GM12874 (cell line): ENCODE measurements at regions not wholly inside any gene's neighbourhood (a gene's known extent, or its start where the extent isn't known, plus 50 kb on each side); places are given as distances from the start of the nearest gene placed in this dataset.

Experiments
- TF ChIP-seq, protein P1 (sequence below): IDR thresholded peaks from 2 replicates; pipeline ENCODE4 v1.5.1; 2011; ENCODE audit warnings: low read depth, mild to moderate bottlenecking, control low read depth, low read length, moderate library complexity; ENCODE audit not compliant: insufficient read depth

DNA sequence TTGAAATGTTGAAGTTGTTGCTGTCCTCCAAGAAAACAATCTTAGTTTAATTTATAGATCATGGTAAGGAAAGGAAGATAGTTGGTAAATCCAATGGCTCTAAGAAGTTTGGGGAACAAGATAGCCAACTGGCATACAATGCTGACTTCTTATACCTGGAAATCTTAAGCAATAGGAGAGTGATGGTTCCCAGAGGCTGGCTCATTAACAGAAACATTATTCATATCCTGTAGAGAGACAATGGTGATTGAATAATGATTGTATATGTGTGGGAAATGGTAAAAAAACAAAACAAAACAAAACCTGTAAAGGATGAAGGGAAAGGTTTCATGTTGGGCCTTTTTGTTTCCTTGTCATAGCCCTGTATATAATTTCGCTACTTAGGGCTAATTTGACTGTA, 174.9 kb upstream of the CTSO start:
- TF ChIP-seq, protein P1, sequence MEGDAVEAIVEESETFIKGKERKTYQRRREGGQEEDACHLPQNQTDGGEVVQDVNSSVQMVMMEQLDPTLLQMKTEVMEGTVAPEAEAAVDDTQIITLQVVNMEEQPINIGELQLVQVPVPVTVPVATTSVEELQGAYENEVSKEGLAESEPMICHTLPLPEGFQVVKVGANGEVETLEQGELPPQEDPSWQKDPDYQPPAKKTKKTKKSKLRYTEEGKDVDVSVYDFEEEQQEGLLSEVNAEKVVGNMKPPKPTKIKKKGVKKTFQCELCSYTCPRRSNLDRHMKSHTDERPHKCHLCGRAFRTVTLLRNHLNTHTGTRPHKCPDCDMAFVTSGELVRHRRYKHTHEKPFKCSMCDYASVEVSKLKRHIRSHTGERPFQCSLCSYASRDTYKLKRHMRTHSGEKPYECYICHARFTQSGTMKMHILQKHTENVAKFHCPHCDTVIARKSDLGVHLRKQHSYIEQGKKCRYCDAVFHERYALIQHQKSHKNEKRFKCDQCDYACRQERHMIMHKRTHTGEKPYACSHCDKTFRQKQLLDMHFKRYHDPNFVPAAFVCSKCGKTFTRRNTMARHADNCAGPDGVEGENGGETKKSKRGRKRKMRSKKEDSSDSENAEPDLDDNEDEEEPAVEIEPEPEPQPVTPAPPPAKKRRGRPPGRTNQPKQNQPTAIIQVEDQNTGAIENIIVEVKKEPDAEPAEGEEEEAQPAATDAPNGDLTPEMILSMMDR, result no peak

- TF ChIP-seq, protein P1, result no peak
Measured at GRCh38 chr4:156118507-156119220, 165.0 kb upstream of the CTSO start.

- TF ChIP-seq, protein P1, result no peak
Measured at GRCh38 chr4:156117743-156118142, 164.1 kb upstream of the CTSO start.

DNA sequence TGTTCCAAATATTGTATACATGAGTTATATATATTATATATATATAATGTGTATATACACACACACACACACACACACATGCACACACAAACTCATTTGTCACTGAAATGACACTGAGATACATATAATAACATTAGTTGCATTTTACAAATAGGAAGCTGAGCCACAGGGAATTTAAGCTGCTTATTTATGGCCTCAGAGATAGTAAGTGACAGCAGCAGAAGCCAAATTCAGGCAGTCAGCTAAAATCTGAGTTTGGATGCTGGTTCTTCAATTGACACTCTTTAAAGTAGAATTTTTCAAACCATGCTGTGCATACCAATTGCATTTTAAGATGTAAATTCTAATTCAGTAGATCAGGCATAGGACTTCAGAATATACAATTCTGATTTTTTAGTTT, 163.3 kb upstream of the CTSO start:
- TF ChIP-seq, protein P1, result no peak

GRCh38 chr4:156113138-156113765, 159.6 kb upstream of the CTSO start:
- TF ChIP-seq, protein P1, result no peak

GRCh38 chr4:156111686-156112085, 158.0 kb upstream of the CTSO start:
- TF ChIP-seq, protein P1, result no peak

DNA sequence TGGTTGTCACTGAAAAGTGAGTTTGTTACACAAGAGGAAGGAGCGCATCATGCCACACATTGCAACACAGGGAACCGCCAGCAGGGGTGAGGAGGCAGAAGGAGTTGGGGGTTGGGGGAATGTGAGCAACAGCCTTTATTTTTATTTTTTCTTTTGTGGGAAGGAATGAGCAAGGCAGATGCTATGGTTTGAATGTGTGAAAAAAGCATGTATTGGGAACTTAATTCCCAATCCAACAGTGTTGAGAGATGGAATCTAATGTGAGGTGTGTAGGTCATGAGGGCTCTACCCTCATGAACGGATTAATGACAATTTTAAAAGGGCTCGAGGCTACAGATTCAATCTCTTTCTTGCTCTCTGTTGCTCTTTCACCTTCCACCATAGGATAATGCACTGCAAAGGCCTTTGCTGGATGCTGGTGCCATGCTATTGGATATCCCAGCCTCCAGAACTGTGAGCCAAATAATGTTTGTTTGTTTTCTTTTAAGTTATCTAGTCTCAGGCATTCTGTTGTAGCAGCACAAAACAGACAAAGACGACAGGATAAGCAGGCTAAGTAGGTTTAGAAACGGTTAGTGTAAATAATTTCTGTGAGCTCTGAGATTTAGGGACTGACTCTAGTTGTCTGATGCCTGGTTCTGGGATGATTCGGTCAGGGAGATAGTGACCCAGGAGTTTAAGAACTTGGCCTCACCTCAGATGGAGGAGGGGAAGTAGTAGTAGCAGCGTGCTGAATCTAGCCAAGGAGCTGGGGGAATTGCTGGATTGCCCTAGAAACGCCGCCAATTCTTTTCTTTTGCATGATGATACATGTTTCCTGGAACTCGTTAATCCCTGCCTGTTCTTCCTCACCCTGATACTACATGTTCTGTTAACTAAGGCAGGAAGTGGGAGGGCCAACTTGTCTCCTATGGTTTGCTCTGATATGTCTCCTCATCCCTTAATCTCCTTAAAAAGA, 156.6 kb upstream of the CTSO start:
- TF ChIP-seq, protein P1, result peak; percentile 40; the same call in 1 of the 2 replicates
